Astrocyte of the cerebellum (primary cell): ENCODE measurements at regions not wholly inside any gene's neighbourhood (a gene's known extent, or its start where the extent isn't known, plus 50 kb on each side); places are given as distances from the start of the nearest gene placed in this dataset.

Source experiments
- DNase-seq: peaks from one replicate; pipeline ENCODE4 v3.0.0-alpha.2; 2011; ENCODE audit warnings: low read depth
- H3K4me3 ChIP-seq: 2 replicates; pipeline ENCODE4 v1.5.1; 2011; ENCODE audit warnings: mild to moderate bottlenecking, low read depth, low read length, moderate library complexity
- CTCF ChIP-seq: IDR thresholded peaks from 2 replicates; pipeline ENCODE4 v1.5.1; 2012; ENCODE audit warnings: low read length, low read depth, moderate library complexity, mild to moderate bottlenecking; ENCODE audit errors: missing control alignments
- in situ Hi-C: cut with HindIII; loops from 2 replicates; pipeline ENCODE4 v1.10.0; 2017; ENCODE audit warnings: low sequenced_read_pairs

- TF ChIP-seq CTCF, result no peak
- no peak overlapping the region for H3K4me3 ChIP-seq
- in situ Hi-C loops, result no loop called here
- DNase-seq, result peak; percentile 91
Observed at GRCh38 chr3:6807967-6808588, 52.8 kb upstream of the GRM7 start.

GRCh38 chr3:6809349-6809748 is 51.6 kb upstream of the GRM7 start:
- H3K4me3 ChIP-seq, result no peak overlapping the region
- TF ChIP-seq CTCF, result no peak
- in situ Hi-C loops, result no loop called here
- no peak for DNase-seq
